ENCODE measurements at regions not wholly inside any gene's neighbourhood (a gene's known extent, or its start where the extent isn't known, plus 50 kb on each side); places are given as distances from the start of the nearest gene placed in this dataset.

- H3K4me2 ChIP-seq: no peak overlapping the region
- H3K4me3 ChIP-seq (IDR thresholded peaks at IDR 0.05; ENCODE audit: insufficient read depth, low read depth, low read length): no peak overlapping the region
- H4K20me1 ChIP-seq (ENCODE audit: insufficient read depth): no peaks in the 10 kb centered on the region
- no peak overlapping the region for H2AFZ ChIP-seq (ENCODE audit: low read depth)
- no peaks in the 10 kb centered on the region for H3K36me3 ChIP-seq (ENCODE audit: insufficient read depth)
- no peak for TF ChIP-seq CTCF (conservative IDR thresholded peaks at IDR 0.05; ENCODE audit: low read depth, low read length)
- H3K27me3 ChIP-seq (ENCODE audit: insufficient read depth, low read depth): no peaks in the 10 kb centered on the region
- H3K9ac ChIP-seq: no peak overlapping the region
- no peaks in the 10 kb centered on the region for H3K79me2 ChIP-seq (ENCODE audit: insufficient read depth, low read depth)
- H3K27ac ChIP-seq: no peak overlapping the region
- H3K4me1 ChIP-seq (ENCODE audit: low read depth, poor library complexity, severe bottlenecking): peaks cover 15% of the 10 kb centered on the region
Measured at GRCh38 chr12:89217472-89217871, 134.8 kb downstream of the DUSP6 start.

- no peak overlapping the region for H3K9ac ChIP-seq
- peaks cover 4% of the 10 kb centered on the region for H3K4me1 ChIP-seq (ENCODE audit: low read depth, poor library complexity, severe bottlenecking)
- TF ChIP-seq CTCF (conservative IDR thresholded peaks at IDR 0.05; ENCODE audit: low read depth, low read length): no peak
- no peaks in the 10 kb centered on the region for H4K20me1 ChIP-seq (ENCODE audit: insufficient read depth)
- no peaks in the 10 kb centered on the region for H3K27me3 ChIP-seq (ENCODE audit: insufficient read depth, low read depth)
- H3K27ac ChIP-seq: no peak overlapping the region
- no peaks in the 10 kb centered on the region for H3K79me2 ChIP-seq (ENCODE audit: insufficient read depth, low read depth)
- no peak overlapping the region for H3K4me2 ChIP-seq
- no peaks in the 10 kb centered on the region for H3K36me3 ChIP-seq (ENCODE audit: insufficient read depth)
- H3K4me3 ChIP-seq (IDR thresholded peaks at IDR 0.05; ENCODE audit: insufficient read depth, low read depth, low read length): no peak overlapping the region
- H2AFZ ChIP-seq (ENCODE audit: low read depth): no peak overlapping the region
Measured at GRCh38 chr12:89216211-89216952, 135.9 kb downstream of the DUSP6 start.

GRCh38 chr12:89215196-89215595, 137.1 kb downstream of the DUSP6 start:
- no peak for TF ChIP-seq CTCF (conservative IDR thresholded peaks at IDR 0.05; ENCODE audit: low read depth, low read length)
- H3K4me1 ChIP-seq (ENCODE audit: low read depth, poor library complexity, severe bottlenecking): no peaks in the 10 kb centered on the region

GRCh38 chr12:89213747-89214146, 138.6 kb downstream of the DUSP6 start:
- Histone ChIP-seq H3K4me1 (ENCODE audit: low read depth, poor library complexity, severe bottlenecking) (peaks cover 6% of the 10 kb centered on the region), H3K4me3 (IDR thresholded peaks at IDR 0.05; ENCODE audit: insufficient read depth, low read depth, low read length) (no peak overlapping the region), H4K20me1 (ENCODE audit: insufficient read depth) (no peaks in the 10 kb centered on the region), H2AFZ (ENCODE audit: low read depth) (no peak overlapping the region), H3K36me3 (ENCODE audit: insufficient read depth) (no peaks in the 10 kb centered on the region), H3K27ac (no peak overlapping the region), H3K4me2 (no peak overlapping the region), H3K79me2 (ENCODE audit: insufficient read depth, low read depth) (no peaks in the 10 kb centered on the region), H3K27me3 (ENCODE audit: insufficient read depth, low read depth) (no peaks in the 10 kb centered on the region), H3K9ac (no peak overlapping the region)
- TF ChIP-seq CTCF (conservative IDR thresholded peaks at IDR 0.05; ENCODE audit: low read depth, low read length): no peak

More at GRCh38 chr12:89215196-89215595, 137.1 kb downstream of the DUSP6 start:
- Histone ChIP-seq H3K36me3 (ENCODE audit: insufficient read depth) (no peaks in the 10 kb centered on the region), H2AFZ (ENCODE audit: low read depth) (no peak overlapping the region), H3K27me3 (ENCODE audit: insufficient read depth, low read depth) (no peaks in the 10 kb centered on the region), H4K20me1 (ENCODE audit: insufficient read depth) (no peaks in the 10 kb centered on the region), H3K4me2 (no peak overlapping the region), H3K9ac (no peak overlapping the region), H3K79me2 (ENCODE audit: insufficient read depth, low read depth) (no peaks in the 10 kb centered on the region), H3K27ac (no peak overlapping the region), H3K4me3 (IDR thresholded peaks at IDR 0.05; ENCODE audit: insufficient read depth, low read depth, low read length) (no peak overlapping the region)
